ENCODE measurements at regions not wholly inside any gene's neighbourhood (a gene's known extent, or its start where the extent isn't known, plus 50 kb on each side); places are given as distances from the start of the nearest gene placed in this dataset.

DNA sequence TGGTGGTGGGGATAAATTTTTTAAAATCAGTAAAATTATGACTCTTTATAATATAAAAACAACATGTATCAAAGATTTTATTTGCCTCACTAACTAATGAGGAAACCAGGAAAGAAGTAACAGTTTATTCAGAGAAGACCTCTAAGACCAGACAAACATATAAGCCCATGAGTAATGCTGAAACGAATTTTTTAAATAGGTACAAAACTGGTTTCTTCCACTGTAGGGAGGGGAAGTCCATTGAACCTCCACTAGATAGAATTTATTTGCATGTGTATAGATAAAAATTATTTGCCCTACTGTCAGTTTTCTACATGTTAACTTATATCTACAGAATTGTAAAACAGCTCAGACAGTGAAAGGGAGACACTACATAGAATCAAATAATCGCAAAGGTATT is 86.8 kb downstream of the ZC3H11B start:
- DNase-seq (ENCODE audit: extremely low read depth in 1 of 2, low read depth in 1 of 2), result no peak

DNA sequence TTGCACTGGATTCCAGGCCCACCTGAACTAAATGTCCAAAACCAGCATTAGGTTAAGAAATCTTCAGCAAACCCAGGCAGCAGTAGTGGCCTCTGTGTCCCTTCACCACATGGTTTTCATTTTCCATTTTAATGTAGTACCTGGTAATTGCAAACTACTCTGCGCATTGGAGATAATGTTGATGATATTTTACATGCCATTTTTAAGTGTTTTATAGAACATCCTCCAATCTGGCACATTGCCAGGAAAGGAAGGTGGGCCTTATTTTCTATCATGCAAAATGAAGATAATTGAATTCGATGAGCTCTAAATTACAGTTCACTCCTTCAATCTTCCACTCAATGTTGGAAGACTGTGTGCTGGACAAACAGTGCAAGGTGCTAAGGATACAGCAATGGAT is 89.5 kb downstream of the ZC3H11B start:
- DNase-seq (ENCODE audit: extremely low read depth in 1 of 2, low read depth in 1 of 2), result no peak

DNA sequence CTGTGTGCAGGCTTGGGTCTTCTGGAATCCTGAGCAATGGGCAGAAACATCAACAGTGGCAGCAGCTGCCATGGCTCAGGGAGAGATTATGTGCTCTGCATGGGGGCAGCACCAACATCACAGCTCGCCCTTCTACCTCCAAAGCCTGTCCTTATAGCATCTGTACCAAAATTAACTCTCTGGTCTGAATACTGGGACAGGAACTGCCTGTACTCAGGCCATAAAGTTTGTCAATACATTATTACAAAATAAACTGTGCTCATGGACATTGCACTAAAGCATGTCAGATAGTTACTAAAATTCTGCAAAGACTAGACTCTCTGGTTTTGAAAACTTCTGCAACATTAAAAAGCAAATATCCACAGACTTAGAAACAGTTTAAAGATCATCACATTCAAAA is 91.6 kb downstream of the ZC3H11B start:
- no peak for DNase-seq (ENCODE audit: extremely low read depth in 1 of 2, low read depth in 1 of 2)

DNA sequence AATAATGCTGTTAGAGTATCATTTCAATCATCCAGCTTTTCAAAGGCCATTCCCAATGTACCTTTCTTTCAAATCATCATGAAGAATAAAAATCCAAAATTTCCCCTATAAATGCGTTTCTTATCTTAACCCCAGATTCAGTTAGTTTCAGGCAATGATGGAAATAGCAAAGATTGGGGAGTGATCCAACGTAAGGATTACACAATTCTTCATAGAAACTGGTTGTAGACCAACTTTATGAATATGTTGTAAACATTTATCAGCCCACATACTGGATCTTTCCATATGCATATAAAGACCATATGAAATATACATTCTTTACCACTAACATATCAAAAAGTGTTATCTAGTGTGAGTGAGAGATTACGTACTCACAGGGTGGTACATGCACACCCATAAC is 92.7 kb downstream of the ZC3H11B start:
- DNase-seq (ENCODE audit: extremely low read depth in 1 of 2, low read depth in 1 of 2), result no peak

DNA sequence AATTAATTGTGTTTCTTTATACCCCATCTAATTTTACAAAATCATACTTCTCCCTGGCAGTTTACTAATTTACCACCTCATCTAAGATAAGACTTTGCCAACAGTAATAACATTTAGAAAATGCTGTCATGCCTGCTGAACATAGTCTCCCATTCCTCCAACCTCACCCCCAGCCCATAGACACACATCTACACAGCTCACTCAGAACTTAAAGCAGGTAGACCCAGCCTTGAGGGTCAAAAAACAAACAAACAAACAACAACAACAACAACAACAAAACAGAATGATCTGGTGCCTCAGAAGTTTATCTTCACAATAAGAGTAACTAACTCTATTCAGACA is 94.0 kb downstream of the ZC3H11B start:
- DNase-seq (ENCODE audit: extremely low read depth in 1 of 2, low read depth in 1 of 2), result no peak

DNA sequence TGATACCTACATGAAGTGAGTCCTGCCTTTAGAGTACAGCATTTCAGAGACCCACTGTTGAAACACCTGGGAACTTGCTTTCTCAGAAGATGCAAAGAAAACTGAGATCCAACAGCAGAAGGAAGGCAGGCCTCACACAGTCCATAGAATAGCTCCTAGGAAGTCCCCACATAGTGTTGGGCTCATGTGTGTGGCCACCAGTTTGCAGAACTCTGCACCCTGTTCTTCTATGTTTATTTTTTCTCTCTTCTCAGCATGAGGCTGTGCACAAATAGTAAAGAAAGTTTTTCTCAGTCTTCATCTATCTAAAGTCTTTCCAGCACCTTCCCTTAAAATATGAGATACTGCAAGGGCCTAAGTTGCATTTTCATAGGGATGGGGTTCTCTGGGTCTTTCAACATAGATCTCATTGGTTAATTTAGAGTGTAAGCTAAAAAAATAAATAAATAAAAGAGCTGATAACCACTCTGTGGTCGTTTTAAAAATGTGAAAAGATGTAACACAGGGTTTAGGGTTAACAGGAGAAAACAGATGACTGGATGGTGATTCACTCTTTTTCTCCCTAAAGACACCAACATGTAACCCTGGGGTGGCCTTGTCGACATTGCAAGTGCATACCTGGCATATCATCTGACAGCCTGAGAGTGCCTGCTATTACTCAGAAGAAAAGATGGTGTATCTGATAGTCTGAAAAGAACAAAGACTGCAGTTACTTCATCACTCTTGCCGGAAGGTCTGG is 94.6 kb downstream of the ZC3H11B start:
- DNase-seq (ENCODE audit: extremely low read depth in 1 of 2, low read depth in 1 of 2), result no peak

DNA sequence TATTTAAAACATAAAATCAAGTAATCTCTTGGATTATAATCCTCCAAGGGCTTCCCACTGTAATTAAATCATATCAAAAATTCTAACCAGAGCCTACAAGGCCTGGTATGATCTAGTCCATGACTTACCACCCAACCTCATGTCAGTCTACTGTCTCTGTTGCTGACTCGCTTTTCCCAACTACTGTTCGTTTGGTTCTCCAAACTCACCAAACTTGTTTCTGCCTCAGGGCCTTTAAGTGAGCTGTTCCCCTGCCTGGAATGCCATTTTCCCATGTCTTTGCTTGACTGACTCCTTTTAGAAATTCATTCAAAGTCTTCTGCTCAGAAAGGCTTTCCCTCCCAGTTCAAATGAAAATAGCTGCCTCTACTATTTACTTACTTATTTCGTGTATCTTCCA is 95.9 kb downstream of the ZC3H11B start:
- DNase-seq (ENCODE audit: extremely low read depth in 1 of 2, low read depth in 1 of 2), result no peak

DNA sequence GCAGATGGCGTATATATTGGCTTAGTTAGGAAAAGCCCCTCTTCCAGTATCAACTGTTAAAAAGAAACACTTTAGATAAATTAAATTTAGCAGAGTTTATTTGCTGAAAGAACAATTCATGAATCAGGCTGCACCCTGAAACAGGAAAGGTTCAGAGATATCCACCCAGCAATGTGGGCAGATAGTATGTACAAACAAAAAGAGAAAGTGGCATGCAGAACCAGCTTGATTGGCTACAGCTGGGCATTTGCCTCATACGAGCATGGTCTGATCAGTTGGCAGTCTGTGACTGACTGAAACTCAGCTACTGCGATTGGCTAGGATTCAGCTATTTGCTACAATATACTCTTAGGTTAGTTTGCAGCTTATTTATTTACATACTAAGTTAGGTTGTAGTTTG is 98.2 kb downstream of the ZC3H11B start:
- DNase-seq (ENCODE audit: extremely low read depth in 1 of 2, low read depth in 1 of 2), result no peak

DNA sequence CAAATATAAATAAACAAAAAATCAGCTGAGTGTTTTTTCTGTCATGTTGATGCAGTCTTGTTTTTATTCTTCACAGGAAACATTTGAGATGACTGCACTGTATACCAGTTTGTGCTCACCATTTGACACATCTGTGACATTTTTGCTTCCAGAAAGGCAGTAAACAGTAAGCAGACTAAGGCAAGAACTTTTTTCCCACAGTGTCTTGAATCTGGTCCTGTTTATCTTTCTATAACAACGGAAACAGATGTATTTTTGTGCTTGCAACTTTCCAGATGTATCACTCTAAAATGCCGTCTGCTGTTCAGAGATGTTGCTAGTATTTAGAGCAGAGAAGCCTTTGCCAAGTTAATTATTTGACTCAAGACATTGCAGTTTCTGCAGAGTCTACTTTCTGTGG is 105.5 kb downstream of the ZC3H11B start:
- DNase-seq (ENCODE audit: extremely low read depth in 1 of 2, low read depth in 1 of 2), result no peak

DNA sequence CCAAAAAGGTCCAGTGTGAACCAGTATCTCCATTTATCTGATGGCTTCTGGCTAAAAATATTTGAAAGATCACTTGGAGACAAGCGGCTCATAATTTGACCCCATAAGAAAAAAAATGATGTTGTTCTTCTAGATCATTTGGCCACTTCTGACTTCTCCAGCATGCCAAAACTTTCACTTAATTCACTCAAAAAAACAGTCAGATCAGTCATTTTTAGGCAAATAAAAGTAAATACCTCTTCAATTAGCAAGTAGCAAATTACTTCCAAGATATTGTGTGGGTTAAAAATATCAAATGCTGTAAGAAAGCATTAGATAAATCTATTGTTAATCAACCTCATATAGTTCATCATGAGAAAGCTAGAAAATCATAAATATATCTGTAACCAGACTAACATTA is 106.0 kb downstream of the ZC3H11B start:
- no peak for DNase-seq (ENCODE audit: extremely low read depth in 1 of 2, low read depth in 1 of 2)

DNA sequence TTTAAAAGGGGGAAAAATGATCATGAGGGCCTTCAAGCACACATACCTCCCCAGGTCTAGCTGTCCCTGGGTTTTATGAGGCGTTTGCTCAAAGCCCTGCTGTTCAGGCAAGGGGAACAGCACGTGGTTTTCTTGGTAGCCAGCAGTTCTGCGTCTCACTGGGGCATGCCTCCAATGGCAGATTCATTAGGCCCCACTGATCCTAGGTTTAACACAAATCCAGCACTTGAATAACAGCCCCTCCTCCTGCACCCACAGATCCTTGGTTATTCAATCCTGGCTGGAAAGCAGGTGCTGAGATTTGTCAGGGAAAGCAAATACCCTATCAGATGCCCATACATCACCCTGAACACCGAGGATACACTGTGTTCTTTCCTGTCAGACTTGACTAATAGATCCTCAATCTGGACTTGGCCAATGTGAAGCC is 106.4 kb downstream of the ZC3H11B start:
- no peak for DNase-seq (ENCODE audit: extremely low read depth in 1 of 2, low read depth in 1 of 2)

DNA sequence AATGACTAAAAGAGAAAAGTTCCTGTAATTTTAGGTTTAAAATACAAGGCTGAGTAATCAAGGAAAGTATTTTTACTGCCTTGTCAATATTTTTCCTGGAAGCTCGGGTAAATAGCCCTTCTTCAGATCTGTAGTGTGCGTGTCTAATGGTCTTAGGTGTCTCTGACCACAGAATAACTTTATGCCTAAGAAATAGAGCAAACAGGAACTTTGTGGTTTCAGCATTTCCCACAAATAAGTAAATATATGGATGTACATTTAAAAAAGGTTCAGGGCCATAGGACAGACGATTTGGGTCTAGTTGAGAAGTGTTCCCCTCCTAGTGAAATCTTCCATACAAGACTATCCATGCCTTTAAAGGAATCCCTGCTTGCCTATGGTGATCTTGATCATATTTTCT is 107.0 kb downstream of the ZC3H11B start:
- DNase-seq (ENCODE audit: extremely low read depth in 1 of 2, low read depth in 1 of 2), result no peak

DNA sequence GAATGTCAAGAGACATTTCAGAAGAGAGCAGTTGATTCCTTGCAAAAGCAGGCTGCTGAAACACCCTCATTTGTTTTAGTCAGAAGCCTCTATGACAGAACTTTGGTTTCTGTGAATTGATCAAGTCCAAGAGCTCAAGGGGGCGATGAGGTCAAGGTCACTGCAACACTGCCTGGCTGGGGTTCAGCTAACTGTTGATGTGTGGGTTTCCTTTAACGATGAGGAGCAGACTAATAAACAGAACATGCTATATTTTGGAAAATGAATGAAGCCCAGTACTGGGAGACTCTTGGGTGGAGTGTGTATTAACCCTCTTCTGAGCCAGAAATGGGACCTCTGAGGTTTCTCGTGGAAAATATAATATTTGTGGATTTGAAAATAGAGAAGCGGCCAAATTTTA is 109.3 kb downstream of the ZC3H11B start:
- DNase-seq (ENCODE audit: extremely low read depth in 1 of 2, low read depth in 1 of 2), result no peak

DNA sequence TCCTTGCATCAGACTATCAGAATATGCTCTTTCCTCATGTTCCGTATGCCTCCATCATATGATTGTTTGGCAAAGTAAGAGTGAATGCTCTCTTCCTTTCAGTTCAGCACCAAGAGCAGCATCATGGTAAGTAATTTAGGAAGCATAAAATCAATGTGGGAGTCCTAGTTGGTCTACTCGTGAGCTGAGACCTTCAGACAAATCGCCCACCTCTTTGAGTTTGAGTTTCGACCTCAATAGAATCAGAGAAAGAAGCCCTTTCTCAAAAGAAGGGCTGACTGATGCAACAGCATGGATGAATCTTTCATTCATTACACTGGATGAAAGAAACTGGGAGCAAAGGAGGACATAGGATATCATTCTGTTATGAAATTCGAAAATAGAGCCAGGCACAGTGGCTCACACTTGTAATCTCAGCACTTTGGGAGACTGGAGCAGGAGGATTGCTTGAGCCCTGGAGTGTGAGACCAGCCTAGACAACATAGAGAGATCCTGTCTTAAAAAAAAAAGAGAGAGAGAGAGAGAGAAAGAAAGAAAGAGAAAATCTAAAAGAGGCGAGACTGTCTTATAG is 112.5 kb downstream of the ZC3H11B start:
- no peak for DNase-seq (ENCODE audit: extremely low read depth in 1 of 2, low read depth in 1 of 2)

DNA sequence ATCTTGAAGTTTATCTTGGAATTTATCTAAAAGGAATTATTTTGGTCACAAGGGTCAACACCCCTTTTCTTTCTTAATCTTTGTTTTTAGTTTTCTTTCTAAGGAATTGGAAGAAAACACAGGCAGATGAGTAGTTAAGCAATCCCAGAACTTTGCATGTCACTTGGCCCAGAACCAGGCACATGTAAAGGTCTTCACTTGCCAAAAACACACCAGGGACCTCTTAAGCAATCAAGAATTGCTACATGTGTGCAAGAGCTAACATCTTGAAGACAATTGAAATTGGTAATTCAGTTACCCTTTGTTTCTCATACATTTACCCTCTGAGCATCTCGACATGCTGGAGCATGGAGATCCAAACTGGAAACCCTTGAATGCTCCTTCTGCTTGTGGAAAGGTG is 114.2 kb downstream of the ZC3H11B start:
- DNase-seq (ENCODE audit: extremely low read depth in 1 of 2, low read depth in 1 of 2), result no peak

DNA sequence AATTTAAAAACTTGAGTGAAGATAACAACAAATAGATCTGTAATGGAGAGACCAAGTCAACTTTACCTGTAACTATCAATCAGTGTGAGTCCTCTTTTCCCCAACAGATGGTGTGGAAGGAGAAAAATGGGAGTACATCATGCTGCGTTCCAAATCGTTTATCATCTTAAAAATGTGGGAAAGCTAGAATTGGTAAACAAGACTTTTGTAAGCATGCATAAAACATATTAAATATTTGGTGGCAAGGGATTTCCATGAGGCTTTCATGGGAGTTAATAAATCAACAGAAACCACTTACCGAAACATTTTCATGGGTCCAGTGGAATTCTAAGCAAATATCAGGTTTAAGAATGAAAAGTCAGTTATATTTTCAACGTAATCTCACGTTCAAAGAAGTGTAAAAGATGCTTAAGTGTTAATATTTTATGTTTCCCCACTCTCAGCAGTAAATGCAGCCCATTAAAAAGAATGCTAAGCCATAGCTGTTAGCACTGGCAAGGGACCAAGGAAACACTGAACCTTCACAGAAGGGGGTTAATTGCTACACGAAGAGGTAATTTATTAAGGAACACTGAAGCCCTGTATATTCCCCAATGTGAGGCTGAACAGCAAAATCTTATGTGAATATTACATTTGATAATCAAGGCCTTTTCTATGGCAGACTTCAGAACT is 117.0 kb downstream of the ZC3H11B start:
- DNase-seq (ENCODE audit: extremely low read depth in 1 of 2, low read depth in 1 of 2), result no peak

DNA sequence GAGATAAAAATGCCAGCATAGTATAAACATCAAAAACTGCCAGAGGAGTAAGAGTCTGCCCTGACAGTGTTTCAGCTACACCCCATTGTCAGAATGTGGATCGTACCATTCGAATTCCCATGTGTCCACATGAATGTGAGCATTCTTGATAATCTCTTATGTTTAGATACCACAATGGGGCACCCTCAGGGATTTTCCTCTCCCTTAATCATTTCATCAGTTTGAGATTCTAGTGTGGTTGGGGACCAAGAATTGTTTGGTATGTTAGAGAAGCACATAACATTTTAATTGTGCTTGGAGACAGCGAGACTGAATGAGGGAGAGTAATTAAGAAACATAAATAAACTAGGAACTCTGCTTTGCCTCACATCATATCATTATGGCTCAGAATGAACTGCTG is 120.2 kb downstream of the ZC3H11B start:
- no peak for DNase-seq (ENCODE audit: extremely low read depth in 1 of 2, low read depth in 1 of 2)

DNA sequence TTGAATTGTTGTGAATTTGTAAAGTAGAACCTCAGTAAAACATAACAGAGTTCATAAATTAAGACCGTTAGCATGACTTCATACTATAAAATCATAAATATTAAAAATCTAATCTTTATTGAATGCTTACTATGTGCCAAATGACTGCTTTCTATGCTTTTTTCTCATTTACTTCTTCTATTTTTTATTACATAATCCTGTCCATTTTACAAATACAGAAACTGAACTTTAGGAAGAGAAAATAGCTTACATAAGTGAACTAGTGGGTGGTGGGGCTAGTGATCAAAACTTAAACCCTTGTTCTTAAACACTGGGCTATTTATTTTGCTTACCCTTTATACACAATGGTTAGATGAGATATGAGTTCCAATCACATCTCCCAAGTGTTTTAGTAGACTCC is 122.3 kb downstream of the ZC3H11B start:
- no peak for DNase-seq (ENCODE audit: extremely low read depth in 1 of 2, low read depth in 1 of 2)

DNA sequence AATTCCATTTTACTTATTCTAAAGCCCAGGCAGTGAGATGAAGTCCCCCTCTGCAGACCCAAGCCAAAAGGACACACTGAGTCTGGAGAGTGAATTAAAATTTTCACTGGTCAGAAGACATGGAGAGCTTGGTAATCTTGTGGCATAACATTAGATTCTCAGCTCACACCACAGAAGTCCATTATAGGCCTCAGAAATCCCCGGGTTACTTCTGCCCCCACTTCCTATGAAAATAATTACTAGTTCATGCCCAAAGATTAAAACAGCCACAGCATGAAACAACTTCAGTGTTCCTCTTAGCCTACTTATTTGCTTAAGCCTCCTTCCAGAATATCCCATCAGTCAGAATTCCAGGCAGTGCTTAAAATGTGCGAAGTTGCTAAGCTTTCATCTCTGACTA is 123.3 kb downstream of the ZC3H11B start:
- no peak for DNase-seq (ENCODE audit: extremely low read depth in 1 of 2, low read depth in 1 of 2)

DNA sequence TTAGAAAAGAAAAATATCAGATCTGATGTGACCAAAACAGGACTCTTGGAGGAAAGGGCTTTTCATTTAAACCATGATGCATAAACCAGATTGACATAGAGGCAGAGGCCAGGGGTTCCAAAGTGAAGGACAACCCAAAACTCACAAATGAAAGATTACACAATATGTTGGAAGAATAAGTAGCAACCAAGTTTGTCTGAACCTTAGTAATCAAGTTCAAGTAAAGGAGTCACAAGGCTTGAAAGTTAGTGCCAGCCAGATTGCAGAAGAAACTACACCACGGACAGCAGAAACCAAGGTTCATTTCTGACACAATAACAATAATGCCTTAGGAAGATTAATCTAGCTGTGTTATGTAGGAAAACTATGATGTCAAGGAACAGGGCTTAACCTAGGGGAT is 124.6 kb downstream of the ZC3H11B start:
- no peak for DNase-seq (ENCODE audit: extremely low read depth in 1 of 2, low read depth in 1 of 2)

DNA sequence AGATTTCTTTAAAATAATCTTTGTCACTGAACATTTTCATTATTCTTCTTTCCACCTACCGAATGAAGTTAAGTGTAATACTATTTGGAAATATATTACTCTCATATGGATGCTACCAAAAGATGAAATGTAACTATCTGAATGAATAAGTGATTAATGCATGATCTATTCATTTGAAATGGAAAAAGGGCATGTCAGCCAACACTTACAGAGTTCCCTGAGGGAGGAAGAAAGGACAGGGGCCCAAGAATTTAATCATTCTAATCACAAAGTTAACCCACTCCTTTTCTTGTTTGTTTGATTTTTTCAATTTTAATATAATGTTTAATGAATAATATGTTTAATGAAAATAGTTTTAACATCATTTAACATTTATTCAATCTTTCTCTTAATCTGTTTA is 129.4 kb downstream of the ZC3H11B start:
- DNase-seq (ENCODE audit: extremely low read depth in 1 of 2, low read depth in 1 of 2), result no peak

DNA sequence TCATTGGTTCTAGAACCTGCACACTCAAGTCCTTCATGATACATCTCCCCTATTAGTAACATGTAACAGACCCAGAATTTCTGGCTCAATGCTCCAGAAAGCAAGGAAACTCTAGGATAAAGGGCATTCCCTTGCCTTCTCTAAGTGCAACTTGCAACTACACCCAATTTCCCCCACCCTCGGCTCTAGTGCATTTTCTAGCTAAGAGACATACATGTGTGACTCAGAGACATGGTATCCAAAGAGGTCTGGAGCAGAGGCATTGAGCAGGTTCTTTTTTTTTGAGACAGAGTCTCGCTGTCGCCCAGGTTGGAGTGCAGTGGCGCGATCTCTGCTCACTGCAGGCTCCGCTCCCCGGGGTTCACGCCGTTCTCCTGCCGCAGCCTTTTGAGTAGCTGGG is 132.9 kb downstream of the ZC3H11B start:
- DNase-seq (ENCODE audit: extremely low read depth in 1 of 2, low read depth in 1 of 2), result no peak

DNA sequence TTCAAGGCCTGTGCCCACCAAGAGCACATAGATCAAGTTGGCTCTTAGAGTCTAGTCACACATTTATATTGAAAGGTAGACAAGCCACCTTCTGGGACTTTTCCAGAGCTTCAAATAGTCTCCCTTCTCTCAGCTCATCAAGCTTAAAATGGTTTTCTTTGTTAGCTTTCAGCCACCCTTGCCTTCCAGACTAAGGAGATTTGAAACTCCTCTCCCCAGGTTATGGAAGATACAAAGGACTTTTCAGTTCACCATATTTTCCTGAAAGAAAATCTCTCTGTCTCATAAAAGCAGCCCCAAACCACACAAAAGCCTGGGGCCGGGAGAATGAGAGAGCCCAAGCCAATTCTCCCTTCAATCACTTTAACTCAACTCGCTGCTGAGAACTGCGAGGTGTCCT is 134.1 kb downstream of the ZC3H11B start:
- DNase-seq (ENCODE audit: extremely low read depth in 1 of 2, low read depth in 1 of 2), result no peak

Data from stimulated activated CD8-positive, alpha-beta memory T cell treated with anti-CD3 and anti-CD28 coated beads, Interleukin-7, amount 100 ng/mL, for 48 hours (primary cell).